LNCaP clone FGC (cell line): ENCODE measurements at regions not wholly inside any gene's neighbourhood (a gene's known extent, or its start where the extent isn't known, plus 50 kb on each side); places are given as distances from the start of the nearest gene placed in this dataset.
"Not testable (repeated sequence)": the region's sequence is repeated elsewhere in the genome, so short reads cannot be mapped to it uniquely, and the experiment has no call there.

Experiments
- DNase-seq: peaks from one replicate; pipeline ENCODE4 v3.0.0-alpha.2; 2011; ENCODE audit warnings: low read depth
- H3K4me3 ChIP-seq: 2 replicates; pipeline ENCODE4 v1.5.1; 2011; ENCODE audit warnings: mild to moderate bottlenecking, low read depth, low read length, control low read depth
- CTCF ChIP-seq: IDR thresholded peaks from 2 replicates; pipeline ENCODE4 v1.5.1; 2012; ENCODE audit warnings: mild to moderate bottlenecking; ENCODE audit not compliant: control insufficient read depth, insufficient read depth; ENCODE audit errors: extremely low read depth

DNA sequence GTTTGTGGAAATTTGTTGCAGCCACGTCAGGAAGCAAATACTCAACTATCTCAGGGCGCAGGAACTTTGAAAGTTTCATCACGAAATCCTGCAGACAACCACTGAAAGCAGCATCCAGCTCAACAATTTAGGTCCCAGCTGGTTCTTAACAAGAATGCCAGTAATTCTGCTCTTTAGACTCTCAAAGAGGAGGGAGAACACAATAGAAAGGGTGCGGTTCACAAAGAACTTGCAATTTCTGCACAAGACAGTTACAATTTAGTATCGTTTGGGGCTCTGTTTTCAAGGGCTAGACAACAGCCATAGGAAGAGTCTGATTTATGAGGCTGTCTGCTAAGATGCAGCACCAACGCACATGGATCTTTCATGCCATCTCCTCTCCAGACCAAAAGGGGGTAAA is 223.1 kb downstream of the FGFR2 start:
- no peak overlapping the region for H3K4me3 ChIP-seq
- TF ChIP-seq CTCF = no peak
- no peak for DNase-seq

DNA sequence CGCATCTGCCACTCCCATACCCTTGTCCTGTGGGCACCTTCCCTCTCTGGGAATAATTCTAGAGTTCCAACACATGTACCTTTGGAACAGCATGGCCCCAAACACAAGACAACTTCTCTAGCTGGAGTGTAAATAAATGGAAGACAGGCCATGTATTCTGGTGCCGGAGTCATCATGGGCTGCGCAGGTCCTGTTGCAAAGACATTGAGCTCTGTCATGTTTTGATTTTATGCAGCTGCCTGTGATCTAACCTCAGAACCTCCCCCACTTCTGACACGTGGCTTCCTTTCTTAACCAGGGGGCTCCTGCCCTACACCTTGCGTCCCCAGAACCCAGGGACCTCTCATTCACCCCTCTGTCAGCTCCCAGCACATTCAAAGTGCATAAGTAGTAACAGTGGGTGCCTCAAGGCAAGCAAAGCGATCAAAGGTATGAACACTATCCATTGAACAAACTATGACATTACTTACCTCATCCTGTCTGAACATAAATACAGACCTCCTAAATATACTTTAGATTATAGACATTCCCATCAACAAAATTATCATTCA is 219.9 kb downstream of the FGFR2 start:
- no peak for DNase-seq
- no peak overlapping the region for H3K4me3 ChIP-seq
- no peak for TF ChIP-seq CTCF

DNA sequence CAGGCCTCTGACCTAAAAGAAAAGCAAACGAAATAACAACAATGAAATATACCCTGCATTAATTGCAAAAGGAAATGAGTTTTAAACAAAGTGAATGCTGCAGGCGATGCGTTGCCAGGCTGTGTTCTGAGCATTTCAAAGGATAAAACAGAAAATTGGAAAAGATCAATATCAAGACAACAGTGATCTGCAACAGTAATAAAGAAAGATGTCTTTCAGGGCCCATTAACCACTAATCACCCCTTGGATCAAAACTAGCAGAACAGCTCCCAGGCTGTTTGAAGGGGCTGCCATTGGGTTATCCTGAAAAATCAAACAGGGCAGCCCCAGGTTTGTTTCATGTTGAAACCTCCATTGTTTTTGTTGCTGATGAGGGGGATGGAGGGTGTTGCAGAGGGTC is 219.2 kb downstream of the FGFR2 start:
- DNase-seq = no peak

DNA sequence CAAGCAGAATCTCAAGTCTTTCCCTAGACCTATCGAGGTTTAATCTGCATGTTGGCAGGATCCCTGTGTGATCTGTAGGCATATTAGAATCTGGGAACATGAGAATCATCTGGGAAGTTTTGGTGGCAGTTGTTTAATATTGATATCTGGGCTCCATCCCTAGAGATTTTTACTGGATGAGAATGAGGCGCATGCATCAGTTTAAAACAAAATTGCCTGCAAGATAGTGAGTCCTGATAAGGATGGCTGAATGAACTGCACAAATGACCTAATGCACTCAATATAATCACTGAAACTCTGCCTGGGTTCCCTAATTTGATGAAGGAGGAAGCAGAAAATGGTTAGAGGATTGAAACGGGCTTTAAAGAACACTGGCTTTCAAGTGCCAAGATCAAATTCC is 218.0 kb downstream of the FGFR2 start:
- no peak overlapping the region for H3K4me3 ChIP-seq
- TF ChIP-seq CTCF = no peak
- no peak for DNase-seq

More for the DNA sequence above, 219.2 kb downstream of the FGFR2 start:
- TF ChIP-seq CTCF = no peak
- no peak overlapping the region for H3K4me3 ChIP-seq

DNA sequence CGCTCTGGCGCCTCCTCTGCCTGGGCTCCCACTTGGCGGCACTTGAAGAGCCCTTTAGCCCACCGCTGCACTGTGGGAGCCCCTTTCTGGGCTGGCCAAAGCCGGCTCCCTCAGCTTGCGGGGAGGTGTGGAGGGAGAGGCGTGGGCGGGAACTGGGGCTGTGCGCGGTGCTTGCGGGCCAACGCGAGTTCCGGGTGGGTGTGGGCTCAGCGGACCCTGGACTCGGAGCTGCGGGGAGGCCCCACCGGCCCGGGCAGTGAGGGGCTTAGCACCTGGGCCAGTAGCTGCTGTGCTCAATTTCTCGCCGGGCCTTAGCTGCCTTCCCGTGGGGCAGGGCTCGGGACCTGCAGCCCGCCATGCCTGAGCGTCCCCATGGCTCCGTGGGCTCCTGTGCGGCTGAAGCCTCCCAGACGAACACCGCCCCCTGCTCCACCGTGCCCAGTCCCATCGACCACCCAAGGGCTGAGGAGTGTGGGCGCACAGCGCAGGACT is 216.2 kb downstream of the FGFR2 start:
- not testable (repeated sequence) for DNase-seq, H3K4me3 ChIP-seq

DNA sequence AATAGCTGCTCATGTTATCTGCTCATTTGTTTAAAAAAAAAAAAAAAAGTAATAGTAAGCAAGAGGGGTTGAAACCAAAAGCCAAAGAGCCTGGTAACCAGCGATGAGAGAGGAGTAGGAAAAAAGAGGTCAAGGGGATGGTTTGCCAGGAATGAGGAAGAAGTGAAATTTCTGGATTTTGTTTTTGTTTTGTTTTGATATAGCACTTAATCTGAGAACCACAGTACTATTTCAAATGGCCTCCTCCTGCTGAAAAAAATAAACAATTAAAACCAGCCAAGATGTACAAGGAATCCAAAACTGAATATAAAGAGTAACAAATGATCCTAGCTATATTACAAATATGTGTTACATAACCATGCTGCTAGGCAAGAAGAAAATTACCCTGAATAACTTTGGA is 213.1 kb downstream of the FGFR2 start:
- H3K4me3 ChIP-seq = no peak overlapping the region
- no peak for DNase-seq
- TF ChIP-seq CTCF = no peak

- no peak for TF ChIP-seq CTCF
- DNase-seq = no peak
- H3K4me3 ChIP-seq = no peak overlapping the region
Measured at GRCh38 chr10:121392657-121393056, 205.6 kb downstream of the FGFR2 start.
